Transverse colon (tissue), 4 donors: ENCODE measurements at regions not wholly inside any gene's neighbourhood (a gene's known extent, or its start where the extent isn't known, plus 50 kb on each side); places are given as distances from the start of the nearest gene placed in this dataset.

Experiments
- DNase-seq: peaks from one replicate; pipeline ENCODE4 v3.0.0-alpha.2; 2019
- H3K27ac ChIP-seq, 4 donors: fragments of 200-600 bp; sonication (generic); 2 replicates each; pipeline ENCODE4 v1.5.1; 2016 to 2018; ENCODE audit warnings: inconsistent platforms in 4 of 4
- H3K27me3 ChIP-seq: fragments of 200-600 bp; sonication (generic); 2 replicates; pipeline ENCODE4 v1.5.1; 2017; ENCODE audit warnings: inconsistent platforms
- H3K36me3 ChIP-seq, 4 donors: fragments of 200-600 bp; sonication (generic); 2 replicates each; pipeline ENCODE4 v1.5.1; 2017 to 2019; ENCODE audit warnings: inconsistent platforms in 4 of 4
- H3K4me1 ChIP-seq, 4 donors: fragments of 200-600 bp; sonication (generic); 2 replicates each; pipeline ENCODE4 v1.5.1; 2017 to 2020; ENCODE audit warnings: inconsistent platforms in 4 of 4
- H3K4me3 ChIP-seq, 4 donors: fragments of 200-600 bp; sonication (generic); 1 replicate in 1 of 4; 2 replicates in 3 of 4; pipeline versions ENCODE4 v1.5.1 to v1.6.1; 2017 to 2019; ENCODE audit warnings: inconsistent platforms in 4 of 4
- H3K9me3 ChIP-seq, 2 donors: fragments of 200-600 bp; sonication (generic); 2 replicates each; pipeline ENCODE4 v1.5.1; 2017 to 2019; ENCODE audit warnings: inconsistent platforms in 2 of 2
- CTCF ChIP-seq, 5 experiments: fragments of 200-600 bp in 3 of 5; fragments of 450-650 bp in 2 of 5; sonication (generic) in 3 of 5; IDR thresholded peaks; 1 replicate in 2 of 5; 2 replicates in 3 of 5; pipeline ENCODE4 v1.5.1; 2016 to 2017; ENCODE audit warnings: antibody characterized with exemption in 5 of 5, inconsistent platforms in 3 of 5, mild to moderate bottlenecking in 2 of 5, moderate library complexity in 1 of 5
- EP300 ChIP-seq: sonication (generic); formaldehyde crosslinking; IDR thresholded peaks from one replicate; pipeline ENCODE4 v1.6.1; 2017; ENCODE audit warnings: antibody characterized with exemption, low read depth
- POLR2A ChIP-seq: fragments of 450-650 bp; IDR thresholded peaks from one replicate; pipeline ENCODE4 v1.6.1; 2016; ENCODE audit warnings: antibody characterized with exemption, mild to moderate bottlenecking, moderate library complexity
- POLR2AphosphoS5 ChIP-seq, 3 donors: sonication (generic); formaldehyde crosslinking; IDR thresholded peaks; one replicate each; pipeline ENCODE4 v1.6.1; 2016; ENCODE audit warnings: antibody characterized with exemption in 3 of 3
- WGBS, 2 donors: methylation state at CpG; one replicate each; pipeline ENCODE4 v1.1.5; 2018; ENCODE audit warnings: low coverage in 1 of 2; 5-methylcytosine and 5-hydroxymethylcytosine counted together
- in situ Hi-C, 4 donors: fragments of 200-750 bp; cut with MboI; loops; one replicate each; pipeline versions ENCODE4 v1.15.0 to v1.15.1; 2017; ENCODE audit warnings: low sequenced_read_pairs in 3 of 4, low pct_ligation_motif_present in 1 of 4, low pct_unique_long_range_greater_than_20kb in 1 of 4
- intact Hi-C: fragments of 100-400 bp; cut with DNase I; formaldehyde crosslinking; loops from one replicate; pipeline ENCODE4 v1.15.1; 2023; ENCODE audit warnings: low total_unique reads

GRCh38 chr13:55727683-55728082 lies 1413.0 kb upstream of the PRR20A start:
- H3K4me3 ChIP-seq, result no peak overlapping the region
- H3K4me1 ChIP-seq, result no peaks in the 10 kb centered on the region
- TF ChIP-seq POLR2A (no peak), CTCF (IDR thresholded peaks at IDR 0.05) (no peak), EP300 (no peak)
- intact Hi-C loops, result no loop called here
- H3K9me3 ChIP-seq, result peaks cover 0 to 6% of the 10 kb centered on the region in 2 donors
- 74 to 77% methylated on average over 5 of the region's 5 CpGs for WGBS, 2 donors
- H3K27ac ChIP-seq, result no peak overlapping the region
- no peaks in the 10 kb centered on the region for H3K27me3 ChIP-seq
- no peak for DNase-seq
- H3K36me3 ChIP-seq, result no peaks in the 10 kb centered on the region
- in situ Hi-C loops, result no loop called here

GRCh38 chr13:55728247-55728646 lies 1412.5 kb upstream of the PRR20A start:
- in situ Hi-C loops, result no loop called here
- Histone ChIP-seq H3K4me3 (no peak overlapping the region), H3K27ac (no peak overlapping the region), H3K9me3 (peaks cover 0 to 5% of the 10 kb centered on the region in 2 donors), H3K36me3 (no peaks in the 10 kb centered on the region), H3K4me1 (no peaks in the 10 kb centered on the region), H3K27me3 (no peaks in the 10 kb centered on the region)
- DNase-seq, result no peak
- intact Hi-C loops, result no loop called here
- WGBS, 2 donors, result 83 to 86% methylated on average over 2 of the region's 2 CpGs
- TF ChIP-seq EP300 (no peak), POLR2A (no peak), POLR2AphosphoS5 (IDR thresholded peaks at IDR 0.05) (no peak), CTCF (IDR thresholded peaks at IDR 0.05) (no peak)

- 24 to 30% methylated on average over 2 of the region's 2 CpGs for WGBS, 2 donors
- in situ Hi-C loops, result no loop called here
- Histone ChIP-seq H3K4me1 (no peaks in the 10 kb centered on the region), H3K27me3 (no peaks in the 10 kb centered on the region), H3K36me3 (no peaks in the 10 kb centered on the region), H3K9me3 (no peaks in the 10 kb centered on the region), H3K4me3 (no peak overlapping the region), H3K27ac (no peak overlapping the region)
- intact Hi-C loops, result no loop called here
- TF ChIP-seq EP300, result no peak
- TF ChIP-seq POLR2A, result no peak
- TF ChIP-seq CTCF (IDR thresholded peaks at IDR 0.05), result no peak
- no peak for TF ChIP-seq POLR2AphosphoS5 (IDR thresholded peaks at IDR 0.05)
- DNase-seq, result no peak
Measured at GRCh38 chr13:55745828-55746227, 1394.9 kb upstream of the PRR20A start.

- intact Hi-C loops (no loop called here), in situ Hi-C loops (no loop called here)
- 57 to 86% methylated on average over 1 to 3 of the region's 3 CpGs for WGBS, 2 donors
- no peaks in the 10 kb centered on the region for H3K9me3 ChIP-seq
- no peak overlapping the region for H3K27ac ChIP-seq
- no peak overlapping the region for H3K4me3 ChIP-seq
- no peaks in the 10 kb centered on the region for H3K4me1 ChIP-seq
- no peaks in the 10 kb centered on the region for H3K36me3 ChIP-seq
- no peak for TF ChIP-seq CTCF (IDR thresholded peaks at IDR 0.05)
- no peak for TF ChIP-seq POLR2A
- TF ChIP-seq EP300, result no peak
- no peak for TF ChIP-seq POLR2AphosphoS5 (IDR thresholded peaks at IDR 0.05)
- no peak for DNase-seq
- no peaks in the 10 kb centered on the region for H3K27me3 ChIP-seq
Measured at GRCh38 chr13:55761986-55762385, 1378.7 kb upstream of the PRR20A start.
